ENCODE measurements at regions not wholly inside any gene's neighbourhood (a gene's known extent, or its start where the extent isn't known, plus 50 kb on each side); places are given as distances from the start of the nearest gene placed in this dataset.

GRCh38 chr15:37638116-37638515 lies 296.3 kb upstream of the TMCO5A start:
- Mint-ChIP-seq H3K27ac (ENCODE audit: unreplicated experiment) (no peak overlapping the region), H3K4me1 (ENCODE audit: low read depth, unreplicated experiment) (no peaks in the 10 kb centered on the region), H3K36me3 (ENCODE audit: unreplicated experiment) (no peaks in the 10 kb centered on the region), H3K4me3 (ENCODE audit: unreplicated experiment) (no peak overlapping the region), H3K27me3 (ENCODE audit: unreplicated experiment) (no peaks in the 10 kb centered on the region), H3K9me3 (ENCODE audit: unreplicated experiment) (no peaks in the 10 kb centered on the region)
- TF ChIP-seq, protein P1, sequence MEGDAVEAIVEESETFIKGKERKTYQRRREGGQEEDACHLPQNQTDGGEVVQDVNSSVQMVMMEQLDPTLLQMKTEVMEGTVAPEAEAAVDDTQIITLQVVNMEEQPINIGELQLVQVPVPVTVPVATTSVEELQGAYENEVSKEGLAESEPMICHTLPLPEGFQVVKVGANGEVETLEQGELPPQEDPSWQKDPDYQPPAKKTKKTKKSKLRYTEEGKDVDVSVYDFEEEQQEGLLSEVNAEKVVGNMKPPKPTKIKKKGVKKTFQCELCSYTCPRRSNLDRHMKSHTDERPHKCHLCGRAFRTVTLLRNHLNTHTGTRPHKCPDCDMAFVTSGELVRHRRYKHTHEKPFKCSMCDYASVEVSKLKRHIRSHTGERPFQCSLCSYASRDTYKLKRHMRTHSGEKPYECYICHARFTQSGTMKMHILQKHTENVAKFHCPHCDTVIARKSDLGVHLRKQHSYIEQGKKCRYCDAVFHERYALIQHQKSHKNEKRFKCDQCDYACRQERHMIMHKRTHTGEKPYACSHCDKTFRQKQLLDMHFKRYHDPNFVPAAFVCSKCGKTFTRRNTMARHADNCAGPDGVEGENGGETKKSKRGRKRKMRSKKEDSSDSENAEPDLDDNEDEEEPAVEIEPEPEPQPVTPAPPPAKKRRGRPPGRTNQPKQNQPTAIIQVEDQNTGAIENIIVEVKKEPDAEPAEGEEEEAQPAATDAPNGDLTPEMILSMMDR (IDR thresholded peaks at IDR 0.05; ENCODE audit: partially characterized antibody, unreplicated experiment), result no peak
- DNase-seq, result no peak

DNA sequence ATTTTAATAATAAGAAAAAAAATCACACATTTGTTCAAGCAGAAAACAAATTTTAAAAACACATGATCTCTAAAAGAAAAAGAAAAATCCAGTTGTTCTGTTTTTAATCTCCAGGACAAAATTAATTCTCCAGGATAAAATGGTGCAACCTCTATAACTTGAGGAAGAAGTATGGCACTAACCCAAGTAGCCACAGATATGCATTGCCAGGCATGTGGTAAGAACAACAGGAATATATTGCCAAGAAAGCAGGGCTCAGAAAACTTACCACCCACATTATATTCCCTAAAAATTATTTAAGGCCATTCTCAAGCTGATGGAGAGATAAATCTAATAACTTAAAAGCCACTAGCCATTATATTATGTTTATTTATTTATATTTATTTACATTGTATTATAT lies 295.7 kb upstream of the TMCO5A start:
- H3K27me3 Mint-ChIP-seq (ENCODE audit: unreplicated experiment), result no peaks in the 10 kb centered on the region

GRCh38 chr15:37652646-37653417 lies 281.6 kb upstream of the TMCO5A start:
- Mint-ChIP-seq H3K4me3 (ENCODE audit: unreplicated experiment) (no peak overlapping the region), H3K9me3 (ENCODE audit: unreplicated experiment) (no peaks in the 10 kb centered on the region), H3K27me3 (ENCODE audit: unreplicated experiment) (peaks cover 4% of the 10 kb centered on the region), H3K36me3 (ENCODE audit: unreplicated experiment) (no peaks in the 10 kb centered on the region), H3K27ac (ENCODE audit: unreplicated experiment) (no peak overlapping the region), H3K4me1 (ENCODE audit: low read depth, unreplicated experiment) (no peaks in the 10 kb centered on the region)
- TF ChIP-seq, protein P1 (IDR thresholded peaks at IDR 0.05; ENCODE audit: partially characterized antibody, unreplicated experiment), result no peak
- no peak for DNase-seq

More for the DNA sequence above, 295.7 kb upstream of the TMCO5A start:
- Mint-ChIP-seq H3K4me1 (ENCODE audit: low read depth, unreplicated experiment) (no peaks in the 10 kb centered on the region), H3K36me3 (ENCODE audit: unreplicated experiment) (no peaks in the 10 kb centered on the region), H3K4me3 (ENCODE audit: unreplicated experiment) (no peak overlapping the region), H3K9me3 (ENCODE audit: unreplicated experiment) (no peaks in the 10 kb centered on the region), H3K27ac (ENCODE audit: unreplicated experiment) (no peak overlapping the region)
- TF ChIP-seq, protein P1 (IDR thresholded peaks at IDR 0.05; ENCODE audit: partially characterized antibody, unreplicated experiment), result no peak
- no peak for DNase-seq

- H3K4me1 Mint-ChIP-seq (ENCODE audit: low read depth, unreplicated experiment), result no peaks in the 10 kb centered on the region
- no peaks in the 10 kb centered on the region for H3K27me3 Mint-ChIP-seq (ENCODE audit: unreplicated experiment)
- DNase-seq, result no peak
- no peaks in the 10 kb centered on the region for H3K9me3 Mint-ChIP-seq (ENCODE audit: unreplicated experiment)
- no peak overlapping the region for H3K4me3 Mint-ChIP-seq (ENCODE audit: unreplicated experiment)
- H3K36me3 Mint-ChIP-seq (ENCODE audit: unreplicated experiment), result no peaks in the 10 kb centered on the region
- TF ChIP-seq, protein P1 (IDR thresholded peaks at IDR 0.05; ENCODE audit: partially characterized antibody, unreplicated experiment), result no peak
- H3K27ac Mint-ChIP-seq (ENCODE audit: unreplicated experiment), result no peak overlapping the region
Measured at GRCh38 chr15:37678124-37678523, 256.3 kb upstream of the TMCO5A start.

- H3K27ac Mint-ChIP-seq (ENCODE audit: unreplicated experiment), result no peak overlapping the region
- no peaks in the 10 kb centered on the region for H3K4me1 Mint-ChIP-seq (ENCODE audit: low read depth, unreplicated experiment)
- no peaks in the 10 kb centered on the region for H3K27me3 Mint-ChIP-seq (ENCODE audit: unreplicated experiment)
- DNase-seq, result no peak
- no peak overlapping the region for H3K4me3 Mint-ChIP-seq (ENCODE audit: unreplicated experiment)
- H3K9me3 Mint-ChIP-seq (ENCODE audit: unreplicated experiment), result no peaks in the 10 kb centered on the region
- TF ChIP-seq, protein P1 (IDR thresholded peaks at IDR 0.05; ENCODE audit: partially characterized antibody, unreplicated experiment), result no peak
- no peaks in the 10 kb centered on the region for H3K36me3 Mint-ChIP-seq (ENCODE audit: unreplicated experiment)
Measured at GRCh38 chr15:37679627-37680026, 254.8 kb upstream of the TMCO5A start.

All from glutamatergic neuron (in vitro differentiated cells).